ENCODE measurements at regions not wholly inside any gene's neighbourhood (a gene's known extent, or its start where the extent isn't known, plus 50 kb on each side); places are given as distances from the start of the nearest gene placed in this dataset.
"Not testable (repeated sequence)": the region's sequence is repeated elsewhere in the genome, so short reads cannot be mapped to it uniquely, and the experiment has no call there.

DNA sequence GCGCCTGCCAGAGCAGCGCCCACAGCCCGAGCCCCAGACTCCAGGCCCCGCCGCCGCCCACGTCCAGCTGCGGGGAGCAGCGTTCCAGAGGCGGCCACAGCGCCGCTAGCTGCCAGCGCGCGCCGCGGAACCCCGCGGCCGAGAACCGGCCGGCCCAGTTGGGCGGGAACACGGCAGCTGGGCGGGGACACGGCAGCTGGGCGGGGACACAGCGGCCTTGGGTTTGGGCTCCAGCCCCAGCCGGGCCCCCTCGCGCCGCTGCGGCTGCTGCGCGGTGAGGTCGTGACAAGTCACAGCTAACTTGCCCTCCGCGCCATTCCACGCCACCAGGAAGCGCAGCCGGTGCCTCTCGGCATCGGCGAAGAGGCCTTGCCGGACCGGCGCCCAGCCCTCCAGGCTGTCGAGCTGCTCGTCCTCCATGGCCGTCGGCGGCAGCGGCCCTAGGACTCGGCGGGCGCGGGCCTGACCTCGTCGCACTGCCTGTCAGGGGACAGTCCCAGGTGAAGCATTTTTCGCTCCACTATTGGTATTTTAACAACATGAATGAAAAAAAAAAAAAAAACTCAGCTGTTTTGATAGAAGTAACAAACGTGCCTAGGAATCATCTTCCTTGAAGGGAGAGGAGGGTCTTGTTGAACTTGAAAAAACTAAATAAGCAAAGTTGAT is 56.6 kb upstream of the GOLGA8N start:
- DNase-seq (ENCODE audit: low spot score in 2 of 2) = peak in 1 of 2 donors; percentile 89
- H3K4me3 ChIP-seq (ENCODE audit: low read depth, poor library complexity, severe bottlenecking); intact Hi-C loops (cut with DNase I; ENCODE audit: low total_unique reads): not testable (repeated sequence)
- WGBS, 2 donors = 0 to 2% methylated on average over 4 to 7 of the region's 61 CpGs

DNA sequence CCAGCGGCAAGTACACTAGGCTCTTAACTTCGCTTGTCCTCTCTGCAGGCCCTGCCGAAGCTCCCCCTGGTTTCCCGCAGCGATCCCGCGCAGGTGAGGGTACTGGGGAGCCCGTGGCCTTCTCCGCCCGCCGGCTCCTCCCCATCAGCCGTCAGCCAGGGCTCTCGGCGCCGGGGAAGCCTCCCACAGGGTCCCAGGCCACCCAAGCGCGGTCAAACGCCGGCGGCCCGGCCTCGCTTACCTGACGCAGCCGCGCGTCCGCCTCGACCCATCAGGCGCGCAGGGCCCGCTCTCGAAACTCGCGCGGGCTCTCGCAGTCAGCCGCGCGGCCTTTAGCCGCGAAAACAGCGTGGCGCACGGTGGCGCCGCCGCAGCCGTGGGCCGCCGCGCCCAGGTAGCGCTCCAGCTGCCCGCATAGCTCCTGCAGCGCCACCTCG is 57.2 kb upstream of the GOLGA8N start:
- DNase-seq (ENCODE audit: low spot score in 2 of 2); intact Hi-C loops (cut with DNase I; ENCODE audit: low total_unique reads); H3K4me3 ChIP-seq (ENCODE audit: low read depth, poor library complexity, severe bottlenecking): not testable (repeated sequence)
- no CpG with 5 or more reads among the region's 55 CpGs for WGBS, 2 donors

DNA sequence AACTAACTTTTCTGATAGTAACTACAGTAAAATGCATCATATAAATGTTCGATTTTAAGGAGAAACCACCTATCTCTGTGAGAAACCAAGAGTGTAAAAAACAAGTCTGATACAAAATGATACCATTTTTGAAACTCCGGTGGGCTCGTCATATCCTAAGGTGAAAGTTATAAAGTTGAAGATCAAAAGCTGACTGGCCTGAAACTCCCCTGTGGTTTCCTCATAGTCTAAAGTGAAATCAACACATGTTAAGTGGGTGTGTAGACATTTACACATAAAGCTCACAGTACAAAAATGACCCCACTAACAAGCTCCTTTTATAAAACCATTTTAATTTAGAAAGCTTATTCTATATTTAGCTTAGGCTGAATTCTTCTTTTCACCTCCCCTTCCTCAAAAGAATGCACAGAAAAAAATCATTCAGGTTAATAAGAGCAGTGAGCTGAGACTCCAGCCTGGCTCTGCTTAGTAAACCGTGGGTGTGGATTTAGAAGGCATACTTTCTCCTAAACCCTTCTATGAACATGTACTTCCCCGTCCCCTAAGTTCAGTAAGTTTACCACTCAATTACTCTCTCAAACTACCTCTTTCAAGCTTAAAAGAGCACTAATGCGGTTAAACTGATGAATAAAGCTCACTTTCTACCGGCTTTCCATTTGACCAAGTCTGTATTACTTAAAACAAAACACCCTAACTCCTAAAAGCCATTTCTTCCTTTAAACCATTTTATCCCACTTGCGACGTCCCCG is 57.9 kb upstream of the GOLGA8N start:
- intact Hi-C loops (cut with DNase I; ENCODE audit: low total_unique reads); H3K4me3 ChIP-seq (ENCODE audit: low read depth, poor library complexity, severe bottlenecking); DNase-seq (ENCODE audit: low spot score in 2 of 2): not testable (repeated sequence)
- WGBS, 2 donors = no CpG with 5 or more reads among the region's 10 CpGs

DNA sequence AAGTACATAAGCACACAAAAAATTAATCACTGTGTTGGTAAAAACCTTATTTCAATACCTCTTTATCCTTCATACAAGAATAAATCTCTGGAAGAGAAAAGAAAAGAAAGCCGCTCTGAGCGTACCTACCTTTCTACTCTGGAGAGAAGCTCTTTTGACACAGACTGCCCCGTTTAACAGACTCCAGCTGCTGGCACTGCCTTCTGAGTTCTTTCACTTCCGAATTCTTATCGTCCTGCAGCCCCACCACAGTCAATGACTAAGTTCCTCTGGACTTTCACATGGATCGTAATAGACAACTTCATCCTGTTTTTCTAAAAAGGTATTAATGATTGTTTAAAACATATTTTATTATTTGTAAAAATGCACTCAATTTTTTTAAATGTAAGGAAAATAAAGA is 67.5 kb upstream of the GOLGA8O start:
- 79 to 81% methylated on average over 6 of the region's 6 CpGs for WGBS, 2 donors
- H3K4me3 ChIP-seq (ENCODE audit: low read depth, poor library complexity, severe bottlenecking); DNase-seq (ENCODE audit: low spot score in 2 of 2); intact Hi-C loops (cut with DNase I; ENCODE audit: low total_unique reads): not testable (repeated sequence)

DNA sequence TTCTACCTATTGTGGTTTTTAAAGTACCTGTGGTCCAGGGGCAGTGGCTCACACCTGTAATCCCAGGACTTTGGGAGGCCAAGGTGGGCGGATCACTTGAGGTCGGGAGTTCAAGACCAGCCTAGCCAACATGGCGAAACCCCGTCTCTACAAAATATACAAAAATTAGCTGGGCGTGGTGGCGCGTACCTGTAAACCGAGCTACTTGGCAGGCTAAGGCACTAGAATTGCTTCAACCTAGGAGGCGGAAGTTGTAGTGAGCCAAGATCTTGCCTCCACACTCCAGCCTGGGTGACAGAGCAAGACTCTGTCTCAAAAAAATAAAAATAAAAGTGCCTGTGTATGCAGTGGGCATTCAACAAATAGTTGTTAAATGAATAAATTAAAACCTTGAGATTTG is 67.0 kb upstream of the GOLGA8O start:
- intact Hi-C loops (cut with DNase I; ENCODE audit: low total_unique reads); H3K4me3 ChIP-seq (ENCODE audit: low read depth, poor library complexity, severe bottlenecking): not testable (repeated sequence)
- WGBS, 2 donors = 80 to 88% methylated on average over 8 to 9 of the region's 9 CpGs
- peak in 1 of 2 donors; percentile 57 for DNase-seq (ENCODE audit: low spot score in 2 of 2)

DNA sequence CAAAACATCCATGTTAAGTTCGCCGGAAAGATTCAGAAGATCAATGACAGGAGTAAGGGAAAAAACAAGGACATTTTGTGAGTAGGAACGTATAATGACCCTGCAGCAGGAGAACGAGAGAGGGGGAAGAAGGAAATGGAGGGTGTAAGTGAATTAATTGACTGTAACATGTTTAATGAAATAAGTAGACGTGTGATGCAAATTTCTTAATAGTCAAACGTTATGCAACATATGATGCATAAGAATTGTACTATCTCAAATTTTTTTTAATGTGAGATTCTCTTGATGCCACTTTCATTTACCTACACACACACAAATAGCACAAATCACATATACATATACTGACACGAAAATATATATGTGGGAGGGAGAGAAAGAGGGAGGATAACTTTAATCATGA is 63.5 kb upstream of the GOLGA8O start:
- intact Hi-C loops (cut with DNase I; ENCODE audit: low total_unique reads); H3K4me3 ChIP-seq (ENCODE audit: low read depth, poor library complexity, severe bottlenecking); DNase-seq (ENCODE audit: low spot score in 2 of 2): not testable (repeated sequence)
- 88 to 91% methylated on average over 7 of the region's 7 CpGs for WGBS, 2 donors

DNA sequence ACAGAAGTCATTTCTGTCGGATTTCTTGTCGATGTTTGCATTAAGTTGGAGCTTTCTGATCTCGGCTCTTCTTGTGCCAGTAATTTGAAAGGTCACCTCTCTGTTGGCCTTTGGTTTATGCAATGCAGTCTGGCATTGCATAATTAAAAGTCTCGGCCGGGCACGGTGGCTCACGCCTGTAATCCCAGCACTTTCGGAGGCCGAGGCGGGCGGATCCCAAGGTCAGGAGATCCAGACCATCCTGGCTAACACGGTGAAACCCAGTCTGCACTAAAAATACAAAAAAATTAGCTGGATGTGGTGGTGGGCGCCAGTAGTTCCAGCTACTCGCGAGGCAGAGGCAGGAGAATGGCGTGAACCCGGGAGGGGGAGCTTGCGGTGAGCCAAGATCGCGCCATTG is 62.6 kb upstream of the GOLGA8O start:
- 95% methylated on average over 20 of the region's 20 CpGs for WGBS, 2 donors
- H3K4me3 ChIP-seq (ENCODE audit: low read depth, poor library complexity, severe bottlenecking); intact Hi-C loops (cut with DNase I; ENCODE audit: low total_unique reads): not testable (repeated sequence)
- peak in 1 of 2 donors; percentile 69 for DNase-seq (ENCODE audit: low spot score in 2 of 2)

DNA sequence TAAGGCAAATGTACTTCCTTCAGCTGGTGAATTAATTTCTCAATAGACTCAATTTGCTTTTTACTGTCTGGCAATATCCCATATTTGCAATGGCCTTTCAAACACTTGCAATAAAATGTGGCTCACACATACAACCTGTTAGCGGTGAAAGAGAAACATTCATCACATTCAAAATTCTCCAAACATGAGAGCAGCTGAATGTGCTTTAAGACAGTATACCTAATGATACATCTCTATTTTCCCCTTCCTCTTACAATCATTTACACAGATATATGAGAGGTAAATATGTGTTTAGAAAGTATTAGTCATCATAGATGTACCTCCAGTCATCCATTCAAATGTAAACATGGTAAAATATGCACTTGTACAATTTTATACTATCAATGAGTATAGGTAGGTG is 61.5 kb upstream of the GOLGA8O start:
- intact Hi-C loops (cut with DNase I; ENCODE audit: low total_unique reads); DNase-seq (ENCODE audit: low spot score in 2 of 2); H3K4me3 ChIP-seq (ENCODE audit: low read depth, poor library complexity, severe bottlenecking): not testable (repeated sequence)
- 93 to 100% methylated on average over 1 of the region's 1 CpG for WGBS, 2 donors

DNA sequence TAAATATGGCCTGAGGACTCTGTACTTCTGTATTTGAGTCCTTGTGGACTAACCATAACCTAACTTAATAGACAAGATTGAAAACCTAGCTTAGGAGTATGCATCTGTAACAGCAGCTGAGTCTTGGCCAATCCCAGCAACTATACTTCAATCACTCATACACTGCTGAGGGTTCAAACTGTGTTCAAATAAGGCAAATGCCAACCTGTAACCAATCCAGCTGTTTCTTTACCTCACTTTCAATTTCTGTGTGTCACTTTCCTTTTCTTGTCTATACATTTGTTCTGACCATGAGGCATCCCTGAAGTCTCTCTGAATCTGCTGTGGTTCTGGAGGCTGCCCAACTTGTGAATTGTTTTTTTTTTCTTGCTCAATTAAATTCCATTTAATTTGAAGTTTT is 57.9 kb upstream of the GOLGA8O start:
- intact Hi-C loops (cut with DNase I; ENCODE audit: low total_unique reads); H3K4me3 ChIP-seq (ENCODE audit: low read depth, poor library complexity, severe bottlenecking); DNase-seq (ENCODE audit: low spot score in 2 of 2): not testable (repeated sequence)

DNA sequence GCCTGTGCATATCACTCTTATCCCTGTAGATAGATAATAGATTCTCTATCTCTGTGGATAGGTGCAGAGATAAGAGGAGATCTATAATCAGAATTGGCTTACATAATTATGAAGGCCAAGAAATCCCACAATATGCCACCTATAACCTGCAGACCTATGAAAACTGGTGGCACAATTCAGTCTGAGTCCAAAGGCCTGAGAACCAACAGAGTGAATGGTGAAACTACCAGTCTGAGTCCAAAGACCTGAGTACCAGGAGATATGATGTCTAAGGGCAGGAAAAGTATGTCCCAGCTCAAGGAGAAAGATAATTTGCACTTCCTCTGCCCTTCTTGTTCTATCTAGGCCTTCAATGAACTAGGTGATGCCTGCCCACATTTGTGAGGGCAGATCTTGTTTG is 54.6 kb upstream of the GOLGA8O start:
- H3K4me3 ChIP-seq (ENCODE audit: low read depth, poor library complexity, severe bottlenecking); intact Hi-C loops (cut with DNase I; ENCODE audit: low total_unique reads); DNase-seq (ENCODE audit: low spot score in 2 of 2): not testable (repeated sequence)

DNA sequence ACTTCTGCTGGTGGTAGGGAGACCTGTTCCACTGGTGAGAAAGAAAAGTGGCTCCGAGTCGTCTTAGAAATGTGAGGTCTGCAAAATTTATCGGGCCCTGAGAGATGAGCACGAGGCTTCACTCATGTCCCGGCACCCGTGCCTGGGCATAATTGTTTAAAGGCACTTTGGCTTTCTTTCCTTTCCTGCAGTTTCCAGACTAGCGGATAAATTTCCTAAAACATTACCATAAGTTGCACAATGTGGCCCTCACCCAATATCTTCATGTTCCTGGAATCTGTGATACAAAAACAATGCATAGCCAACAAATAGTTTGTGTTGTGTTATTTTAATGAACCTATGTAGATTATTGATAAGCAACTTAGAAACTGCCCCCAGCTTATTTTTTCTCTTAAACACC is 52.6 kb upstream of the GOLGA8O start:
- H3K4me3 ChIP-seq (ENCODE audit: low read depth, poor library complexity, severe bottlenecking) = not testable (repeated sequence)

DNA sequence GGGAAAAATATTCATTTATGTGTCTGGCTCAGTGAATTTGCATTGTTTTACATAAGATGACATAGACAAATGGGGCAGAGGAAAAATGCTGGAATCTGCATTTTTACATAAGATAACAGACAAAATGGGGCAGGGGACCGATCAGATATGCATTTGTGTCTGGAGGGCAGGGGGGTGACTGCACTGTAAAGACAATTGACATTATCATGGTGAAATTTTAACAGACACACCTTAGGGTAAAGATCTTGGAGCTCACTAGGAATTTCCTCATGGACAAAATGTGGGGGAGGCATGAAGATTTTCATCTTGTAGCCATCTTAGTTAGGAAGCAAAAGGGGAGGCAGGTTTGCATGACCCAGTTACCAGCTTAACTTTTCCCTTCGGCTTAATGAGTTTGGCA is 51.4 kb upstream of the GOLGA8O start:
- DNase-seq (ENCODE audit: low spot score in 2 of 2); intact Hi-C loops (cut with DNase I; ENCODE audit: low total_unique reads); H3K4me3 ChIP-seq (ENCODE audit: low read depth, poor library complexity, severe bottlenecking): not testable (repeated sequence)
- no CpG with 5 or more reads among the region's 2 CpGs for WGBS, 2 donors

More for the DNA sequence above, 52.6 kb upstream of the GOLGA8O start:
- no CpG with 5 or more reads among the region's 7 CpGs for WGBS, 2 donors
- intact Hi-C loops (cut with DNase I; ENCODE audit: low total_unique reads); DNase-seq (ENCODE audit: low spot score in 2 of 2): not testable (repeated sequence)

DNA sequence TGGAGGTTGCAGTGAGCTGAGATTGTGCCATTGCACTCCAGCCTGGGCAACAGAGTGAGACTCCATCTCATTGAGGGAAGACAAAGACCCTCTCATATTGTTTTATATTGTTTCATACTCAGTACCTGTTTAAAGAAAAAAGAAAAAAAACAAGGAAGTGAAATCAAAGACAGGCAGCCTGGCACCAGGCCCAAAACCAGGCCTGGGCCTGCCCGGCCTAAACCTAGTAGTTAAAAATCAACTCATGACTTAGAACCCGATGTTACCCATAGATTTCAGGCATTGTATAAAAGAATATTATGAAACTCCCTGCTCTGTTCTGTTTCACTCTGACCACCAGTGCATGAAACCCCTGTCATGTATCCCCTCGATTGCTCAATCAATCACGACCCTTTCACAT is 50.2 kb upstream of the GOLGA8O start:
- H3K4me3 ChIP-seq (ENCODE audit: low read depth, poor library complexity, severe bottlenecking); intact Hi-C loops (cut with DNase I; ENCODE audit: low total_unique reads); DNase-seq (ENCODE audit: low spot score in 2 of 2): not testable (repeated sequence)

More for the DNA sequence above, 50.2 kb upstream of the GOLGA8O start:
- WGBS, 2 donors = no CpG with 5 or more reads among the region's 4 CpGs
